RPMI7951 (cell line): ENCODE measurements at regions not wholly inside any gene's neighbourhood (a gene's known extent, or its start where the extent isn't known, plus 50 kb on each side); places are given as distances from the start of the nearest gene placed in this dataset.
A peak's percentile ranks its signal among the peaks of the same experiment; 100 is the strongest.

Source experiments
- DNase-seq: peaks from one replicate; pipeline ENCODE4 v3.0.0-alpha.2; 2012; ENCODE audit warnings: low read depth

DNA sequence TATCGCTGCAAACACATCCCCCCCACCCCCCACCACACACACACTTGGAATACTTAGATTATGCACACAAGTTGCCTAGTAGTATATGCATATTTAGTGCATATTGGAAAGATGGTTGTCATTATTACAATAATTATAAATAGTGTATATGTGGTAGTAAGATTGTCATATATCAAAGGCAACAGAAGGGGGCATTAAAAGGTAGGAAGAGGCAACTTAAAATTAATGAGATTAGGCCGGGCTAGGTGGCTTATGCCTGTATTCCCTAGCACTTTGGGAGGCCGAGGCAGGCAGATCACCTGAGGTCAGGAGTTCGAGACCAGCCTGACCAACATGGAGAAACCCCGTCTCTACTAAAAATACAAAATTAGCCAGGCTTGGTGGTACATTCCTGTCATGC lies 52.1 kb downstream of the GSC start:
- no peak for DNase-seq

- no peak for DNase-seq
Observed at GRCh38 chr14:94716976-94717375, 52.9 kb downstream of the GSC start.

DNA sequence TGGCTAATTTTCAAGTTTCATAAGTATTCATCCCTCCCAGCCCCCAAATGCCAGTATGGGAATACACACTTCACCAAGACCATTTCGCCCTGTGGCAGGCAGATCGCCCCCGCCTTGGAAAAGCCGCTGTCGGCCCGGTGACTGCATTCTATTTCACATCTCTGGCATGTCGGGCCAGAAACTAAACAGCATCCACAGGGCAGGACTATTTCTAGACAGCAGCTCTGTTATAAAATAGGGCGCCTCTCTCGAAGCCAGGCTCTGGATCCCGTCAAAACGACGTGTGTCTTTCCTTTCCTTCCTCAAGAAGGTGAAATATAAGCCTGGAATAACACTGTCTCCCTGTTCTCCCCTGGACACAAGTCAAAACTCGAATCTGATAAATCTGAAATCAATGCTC lies 56.8 kb downstream of the GSC start:
- no peak for DNase-seq

DNA sequence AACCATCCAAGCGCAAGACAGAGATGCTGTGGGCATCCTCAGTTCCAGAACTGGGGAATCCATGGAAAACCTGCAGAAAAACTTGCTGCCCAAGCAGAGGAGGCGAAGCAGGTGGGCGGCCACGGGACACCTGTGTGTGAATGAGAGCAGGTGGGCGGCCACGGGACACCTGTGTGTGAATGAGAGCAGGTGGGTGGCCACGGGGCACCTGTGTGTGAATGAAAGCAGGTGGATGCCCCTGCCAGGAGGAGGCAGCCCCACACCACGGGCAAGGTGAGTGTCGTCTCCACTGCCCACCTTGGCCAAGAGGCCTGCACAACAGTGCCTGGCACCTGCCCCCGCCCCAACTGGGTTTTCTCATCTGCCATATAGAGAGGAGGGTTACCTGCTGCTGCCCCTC lies 59.2 kb downstream of the GSC start:
- no peak for DNase-seq

- no peak for DNase-seq
Observed at GRCh38 chr14:94707494-94707893, 62.4 kb downstream of the GSC start.

DNA sequence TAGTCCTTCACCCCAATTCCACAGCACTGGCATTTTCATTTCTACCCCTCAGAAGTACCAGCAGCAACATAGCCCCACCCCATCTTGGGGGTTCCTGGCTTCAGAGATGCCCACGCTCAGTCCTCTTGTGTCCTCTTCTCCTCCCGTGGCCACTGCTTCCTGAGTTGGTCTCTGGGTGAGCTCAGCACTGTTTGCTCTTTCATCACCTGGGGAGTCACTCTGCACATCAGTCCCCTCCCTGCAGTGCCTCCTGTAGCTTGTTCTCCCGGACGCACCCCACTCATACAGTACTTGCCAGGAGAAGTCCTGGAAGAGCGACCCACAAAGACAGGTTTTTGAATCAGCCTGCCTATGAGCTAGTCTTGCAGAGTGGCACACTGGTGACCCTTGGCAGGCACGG lies 63.8 kb downstream of the GSC start:
- no peak for DNase-seq

DNA sequence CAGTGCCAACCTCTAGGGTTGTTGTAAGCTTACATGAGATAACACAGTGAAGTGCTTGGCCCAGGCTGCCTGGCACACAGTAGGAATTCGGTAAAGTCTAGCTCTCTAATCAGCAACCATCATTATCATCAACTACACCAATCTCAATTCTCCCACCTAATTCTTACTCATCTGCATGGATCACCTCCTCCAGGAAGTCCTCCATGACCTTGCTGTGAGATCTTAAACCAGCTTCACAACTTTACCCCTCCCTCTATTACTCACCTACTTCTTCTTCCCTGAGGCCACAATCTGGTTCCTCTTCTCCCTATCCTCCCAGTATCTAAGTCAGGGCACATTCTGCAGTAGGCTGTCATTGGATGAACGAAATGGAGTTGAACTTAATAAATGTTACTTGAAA lies 67.3 kb downstream of the GSC start:
- DNase-seq, result no peak

- DNase-seq, result no peak
Observed at GRCh38 chr14:94701861-94702370, 68.0 kb downstream of the GSC start.

- DNase-seq, result no peak
Observed at GRCh38 chr14:94700336-94700735, 69.6 kb downstream of the GSC start.

GRCh38 chr14:94699831-94700230 lies 70.1 kb downstream of the GSC start:
- no peak for DNase-seq

GRCh38 chr14:94697773-94698556 lies 71.9 kb downstream of the GSC start:
- no peak for DNase-seq

DNA sequence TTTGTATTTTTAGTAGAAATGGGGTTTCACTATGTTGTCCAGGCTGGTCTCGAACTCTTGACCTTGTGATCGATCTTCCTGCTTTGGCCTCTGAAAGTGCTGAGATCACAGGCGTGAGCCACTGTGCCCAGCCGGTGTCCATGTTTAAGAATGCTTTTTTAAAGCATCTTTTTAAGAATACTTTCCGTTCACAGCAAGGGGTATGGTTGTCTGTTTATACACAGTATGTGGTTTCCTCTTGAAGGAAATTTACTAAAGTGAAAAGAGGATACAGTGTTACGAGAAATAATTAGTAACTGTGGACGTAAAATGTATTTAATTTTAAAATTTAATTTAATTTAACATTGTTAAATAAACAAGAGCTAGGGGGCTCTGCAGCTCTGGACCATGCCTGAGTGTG lies 73.4 kb downstream of the GSC start:
- no peak for DNase-seq

GRCh38 chr14:94695231-94695630 lies 74.7 kb downstream of the GSC start:
- DNase-seq, result no peak

DNA sequence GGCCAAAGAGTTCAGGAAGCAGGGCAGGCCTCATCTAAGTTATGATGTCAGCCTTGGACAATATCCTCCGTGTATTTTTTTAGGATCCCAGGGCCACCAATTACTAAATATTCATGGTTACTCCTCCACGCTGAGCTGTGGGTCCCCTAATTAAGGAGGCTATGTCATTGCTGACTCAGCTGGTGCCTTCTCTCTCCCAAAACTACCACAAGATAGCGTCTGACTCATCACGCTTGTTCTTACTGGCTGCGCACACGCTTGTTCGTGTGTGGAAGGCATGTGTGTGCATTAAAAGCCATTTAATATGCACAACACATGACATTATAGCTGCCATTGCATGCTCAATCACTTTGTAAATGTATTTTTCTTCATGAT lies 78.3 kb downstream of the GSC start:
- DNase-seq, result peak; percentile 53

DNA sequence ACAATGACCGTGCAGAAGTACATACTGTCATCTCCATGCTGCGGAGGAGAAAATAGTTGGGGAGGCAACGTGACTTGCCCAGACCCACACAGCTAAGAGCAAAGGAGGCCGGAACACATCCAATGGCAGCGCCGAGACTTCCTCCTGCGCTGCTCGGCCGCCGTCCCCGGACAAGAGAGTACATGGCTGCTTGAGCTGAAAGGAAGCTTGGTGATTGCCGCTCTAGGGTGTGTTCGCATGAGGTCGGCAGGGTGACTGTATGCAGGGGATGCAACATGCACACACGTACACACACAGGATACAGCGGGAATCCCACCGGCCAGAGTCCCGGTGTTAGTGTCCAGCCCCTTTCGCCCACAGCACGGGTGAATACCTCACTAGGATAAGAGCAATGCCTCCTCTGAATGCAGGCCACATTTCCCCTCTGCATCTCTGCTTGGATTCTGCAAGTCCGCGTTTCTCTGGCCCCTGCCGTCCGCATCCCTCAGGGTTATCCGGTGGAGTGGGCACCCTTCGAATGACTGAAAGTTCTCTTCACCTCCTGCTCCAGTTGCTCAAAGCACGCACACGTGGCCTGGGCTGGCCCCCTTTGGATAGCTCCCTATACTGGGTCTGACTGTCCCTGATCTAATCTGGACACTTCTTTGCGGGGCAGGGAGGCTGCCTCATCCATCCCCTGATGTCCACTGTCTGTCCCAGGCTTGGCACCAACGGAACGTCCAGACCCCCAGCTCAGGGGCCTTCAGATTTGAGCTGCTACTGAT lies 78.8 kb downstream of the GSC start:
- no peak for DNase-seq

- no peak for DNase-seq
Observed at GRCh38 chr14:94690486-94690885, 78.3 kb downstream of the SERPINA3 start.

DNA sequence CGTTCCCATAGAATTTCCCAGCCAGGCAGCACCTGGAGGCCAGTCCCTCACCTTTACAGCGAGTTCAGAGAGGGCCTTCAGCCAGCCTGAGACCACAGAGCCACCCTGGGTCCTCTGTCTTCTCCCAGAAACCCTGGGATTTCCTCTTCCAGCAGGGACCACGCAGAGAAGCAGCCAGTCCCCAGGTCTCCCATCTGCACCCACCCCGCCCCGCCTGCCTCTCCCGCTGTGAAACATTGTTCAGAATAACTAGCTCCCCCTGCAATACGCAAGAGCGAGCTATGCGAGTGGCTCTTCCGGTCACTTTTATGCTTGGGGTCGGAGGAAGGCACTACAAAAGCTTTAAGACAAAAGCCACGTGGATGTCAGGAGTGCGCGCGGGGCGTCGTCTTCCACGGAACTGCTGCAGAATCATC lies 77.8 kb downstream of the SERPINA3 start:
- DNase-seq, result no peak

- DNase-seq, result peak; percentile 11
Observed at GRCh38 chr14:94689218-94689984, 77.2 kb downstream of the SERPINA3 start.

- no peak for DNase-seq
Observed at GRCh38 chr14:94686511-94687160, 74.4 kb downstream of the SERPINA3 start.

GRCh38 chr14:94685681-94686485 lies 73.7 kb downstream of the SERPINA3 start:
- DNase-seq, result no peak

DNA sequence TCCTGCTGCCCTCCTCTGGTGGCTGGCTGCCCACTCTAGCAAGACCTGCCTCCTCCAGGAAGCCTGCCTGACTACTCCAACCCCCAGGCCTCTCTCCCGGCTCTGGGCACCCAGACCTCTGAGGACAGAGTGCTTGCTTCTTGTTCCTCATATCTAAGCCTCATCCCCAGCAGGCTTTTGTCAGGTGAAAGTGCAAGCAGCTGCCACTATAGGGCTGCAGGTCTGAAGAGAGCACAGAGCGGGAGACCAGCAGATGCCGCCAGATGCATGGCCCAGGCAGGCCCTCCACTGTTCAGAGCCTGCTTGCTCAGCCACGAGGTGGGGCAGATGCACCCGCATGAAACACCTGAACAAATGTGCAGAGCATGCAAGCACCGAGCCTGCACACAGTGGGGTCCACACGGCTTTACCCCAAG lies 73.0 kb downstream of the SERPINA3 start:
- no peak for DNase-seq
